Transverse colon (tissue), 4 donors: ENCODE measurements at regions not wholly inside any gene's neighbourhood (a gene's known extent, or its start where the extent isn't known, plus 50 kb on each side); places are given as distances from the start of the nearest gene placed in this dataset.
A peak's percentile ranks its signal among the peaks of the same experiment; 100 is the strongest.

ENCODE experiments used
- DNase-seq: peaks from one replicate; pipeline ENCODE4 v3.0.0-alpha.2; 2019
- H3K27ac ChIP-seq, 4 donors: fragments of 200-600 bp; sonication (generic); 2 replicates each; pipeline ENCODE4 v1.5.1; 2016 to 2018; ENCODE audit warnings: inconsistent platforms in 4 of 4
- H3K27me3 ChIP-seq: fragments of 200-600 bp; sonication (generic); 2 replicates; pipeline ENCODE4 v1.5.1; 2017; ENCODE audit warnings: inconsistent platforms
- H3K36me3 ChIP-seq, 4 donors: fragments of 200-600 bp; sonication (generic); 2 replicates each; pipeline ENCODE4 v1.5.1; 2017 to 2019; ENCODE audit warnings: inconsistent platforms in 4 of 4
- H3K4me1 ChIP-seq, 4 donors: fragments of 200-600 bp; sonication (generic); 2 replicates each; pipeline ENCODE4 v1.5.1; 2017 to 2020; ENCODE audit warnings: inconsistent platforms in 4 of 4
- H3K4me3 ChIP-seq, 4 donors: fragments of 200-600 bp; sonication (generic); 1 replicate in 1 of 4; 2 replicates in 3 of 4; pipeline versions ENCODE4 v1.5.1 to v1.6.1; 2017 to 2019; ENCODE audit warnings: inconsistent platforms in 4 of 4
- H3K9me3 ChIP-seq, 2 donors: fragments of 200-600 bp; sonication (generic); 2 replicates each; pipeline ENCODE4 v1.5.1; 2017 to 2019; ENCODE audit warnings: inconsistent platforms in 2 of 2
- EP300 ChIP-seq: sonication (generic); formaldehyde crosslinking; IDR thresholded peaks from one replicate; pipeline ENCODE4 v1.6.1; 2017; ENCODE audit warnings: antibody characterized with exemption, low read depth
- POLR2A ChIP-seq: fragments of 450-650 bp; IDR thresholded peaks from one replicate; pipeline ENCODE4 v1.6.1; 2016; ENCODE audit warnings: antibody characterized with exemption, mild to moderate bottlenecking, moderate library complexity
- POLR2AphosphoS5 ChIP-seq, 3 donors: sonication (generic); formaldehyde crosslinking; IDR thresholded peaks; one replicate each; pipeline ENCODE4 v1.6.1; 2016; ENCODE audit warnings: antibody characterized with exemption in 3 of 3
- WGBS, 2 donors: methylation state at CpG; one replicate each; pipeline ENCODE4 v1.1.5; 2018; ENCODE audit warnings: low coverage in 1 of 2; 5-methylcytosine and 5-hydroxymethylcytosine counted together
- in situ Hi-C, 4 donors: fragments of 200-750 bp; cut with MboI; loops; one replicate each; pipeline versions ENCODE4 v1.15.0 to v1.15.1; 2017; ENCODE audit warnings: low sequenced_read_pairs in 3 of 4, low pct_ligation_motif_present in 1 of 4, low pct_unique_long_range_greater_than_20kb in 1 of 4
- intact Hi-C: fragments of 100-400 bp; cut with DNase I; formaldehyde crosslinking; loops from one replicate; pipeline ENCODE4 v1.15.1; 2023; ENCODE audit warnings: low total_unique reads
- TF ChIP-seq, protein P1 (sequence below), 5 experiments: fragments of 200-600 bp in 3 of 5; fragments of 450-650 bp in 2 of 5; sonication (generic) in 3 of 5; IDR thresholded peaks; 1 replicate in 2 of 5; 2 replicates in 3 of 5; pipeline ENCODE4 v1.5.1; 2016 to 2017; ENCODE audit warnings: antibody characterized with exemption in 5 of 5, inconsistent platforms in 3 of 5, mild to moderate bottlenecking in 2 of 5, moderate library complexity in 1 of 5

DNA sequence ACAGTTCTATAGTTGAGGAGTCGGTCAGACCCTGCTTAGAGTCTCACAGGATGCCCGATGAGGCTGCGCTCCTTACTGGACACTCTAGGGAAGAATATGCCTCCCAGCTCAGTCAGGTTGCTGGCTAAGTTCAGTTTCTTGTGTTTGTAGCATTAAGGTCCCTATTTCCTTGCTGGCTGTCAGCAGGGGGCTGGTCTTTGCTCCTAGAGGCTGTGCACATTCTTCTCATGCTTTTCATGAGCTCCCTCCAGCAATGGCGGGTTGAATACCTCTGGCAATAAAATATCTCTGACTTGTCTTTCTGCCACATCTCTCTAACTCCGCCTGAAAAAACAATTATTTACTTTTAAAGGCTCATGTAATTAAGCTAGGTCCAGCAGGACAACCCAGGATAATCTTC, 79.4 kb upstream of the DNAJC10 start:
- no peaks in the 10 kb centered on the region for H3K9me3 ChIP-seq
- TF ChIP-seq POLR2A = no peak
- TF ChIP-seq EP300 = no peak
- TF ChIP-seq, protein P1, sequence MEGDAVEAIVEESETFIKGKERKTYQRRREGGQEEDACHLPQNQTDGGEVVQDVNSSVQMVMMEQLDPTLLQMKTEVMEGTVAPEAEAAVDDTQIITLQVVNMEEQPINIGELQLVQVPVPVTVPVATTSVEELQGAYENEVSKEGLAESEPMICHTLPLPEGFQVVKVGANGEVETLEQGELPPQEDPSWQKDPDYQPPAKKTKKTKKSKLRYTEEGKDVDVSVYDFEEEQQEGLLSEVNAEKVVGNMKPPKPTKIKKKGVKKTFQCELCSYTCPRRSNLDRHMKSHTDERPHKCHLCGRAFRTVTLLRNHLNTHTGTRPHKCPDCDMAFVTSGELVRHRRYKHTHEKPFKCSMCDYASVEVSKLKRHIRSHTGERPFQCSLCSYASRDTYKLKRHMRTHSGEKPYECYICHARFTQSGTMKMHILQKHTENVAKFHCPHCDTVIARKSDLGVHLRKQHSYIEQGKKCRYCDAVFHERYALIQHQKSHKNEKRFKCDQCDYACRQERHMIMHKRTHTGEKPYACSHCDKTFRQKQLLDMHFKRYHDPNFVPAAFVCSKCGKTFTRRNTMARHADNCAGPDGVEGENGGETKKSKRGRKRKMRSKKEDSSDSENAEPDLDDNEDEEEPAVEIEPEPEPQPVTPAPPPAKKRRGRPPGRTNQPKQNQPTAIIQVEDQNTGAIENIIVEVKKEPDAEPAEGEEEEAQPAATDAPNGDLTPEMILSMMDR (IDR thresholded peaks at IDR 0.05) = no peak
- TF ChIP-seq POLR2AphosphoS5 (IDR thresholded peaks at IDR 0.05) = no peak
- WGBS, 2 donors = 66 to 70% methylated on average over 4 to 5 of the region's 5 CpGs
- DNase-seq = no peak
- H3K27ac ChIP-seq = no peak overlapping the region
- no peaks in the 10 kb centered on the region for H3K27me3 ChIP-seq
- H3K4me3 ChIP-seq = no peak overlapping the region
- in situ Hi-C loops (no loop called here), intact Hi-C loops (no loop called here)
- H3K36me3 ChIP-seq = no peaks in the 10 kb centered on the region
- H3K4me1 ChIP-seq = no peaks in the 10 kb centered on the region

DNA sequence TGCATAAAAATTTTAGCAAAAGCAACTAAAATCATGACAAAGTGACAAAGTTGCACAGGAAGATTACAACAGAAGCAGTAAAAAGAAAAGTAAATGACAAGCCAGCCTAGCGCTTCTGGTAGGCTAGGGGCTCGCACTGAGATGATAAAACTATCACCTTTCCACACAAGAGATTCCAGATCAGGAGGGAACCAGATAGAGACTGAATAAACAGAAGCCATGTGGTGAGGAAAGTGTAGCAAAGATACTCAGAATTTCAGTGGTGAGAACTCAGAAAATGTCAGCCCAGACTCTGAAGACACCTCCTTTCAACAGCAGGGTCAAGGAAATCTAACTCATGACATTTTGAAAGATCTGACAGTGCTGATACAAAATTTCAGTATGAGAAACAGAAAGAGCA, 77.4 kb upstream of the DNAJC10 start:
- no peak overlapping the region for H3K4me3 ChIP-seq
- intact Hi-C loops = no loop called here
- H3K27ac ChIP-seq = no peak overlapping the region
- H3K9me3 ChIP-seq = no peaks in the 10 kb centered on the region
- 83 to 97% methylated on average over 2 of the region's 2 CpGs for WGBS, 2 donors
- no peak for DNase-seq
- H3K4me1 ChIP-seq = no peaks in the 10 kb centered on the region
- TF ChIP-seq POLR2A (no peak), EP300 (no peak), POLR2AphosphoS5 (IDR thresholded peaks at IDR 0.05) (no peak)
- TF ChIP-seq, protein P1 (IDR thresholded peaks at IDR 0.05) = no peak
- H3K27me3 ChIP-seq = no peaks in the 10 kb centered on the region
- in situ Hi-C loops = no loop called here
- no peaks in the 10 kb centered on the region for H3K36me3 ChIP-seq

DNA sequence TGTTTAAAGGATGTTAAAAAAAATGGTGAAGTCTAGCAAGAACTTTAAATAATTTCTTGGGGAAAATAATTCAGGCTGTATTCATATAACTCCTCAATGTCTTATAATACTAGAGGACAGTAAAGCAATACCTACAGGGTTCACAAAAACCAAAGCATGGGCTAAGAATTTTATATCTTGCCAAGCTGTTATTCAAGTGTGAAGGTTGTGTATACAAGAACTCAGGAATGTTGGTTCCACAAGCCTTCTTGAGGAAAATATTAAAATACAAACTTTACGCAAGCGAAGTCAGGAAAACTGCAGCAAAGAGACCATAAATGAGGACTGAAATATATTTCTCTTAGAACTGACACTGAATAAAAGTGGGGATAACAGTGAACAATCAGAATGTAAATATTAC, 76.1 kb upstream of the DNAJC10 start:
- DNase-seq = no peak
- TF ChIP-seq POLR2A = no peak
- no peak for TF ChIP-seq EP300
- TF ChIP-seq, protein P1 (IDR thresholded peaks at IDR 0.05) = no peak
- TF ChIP-seq POLR2AphosphoS5 (IDR thresholded peaks at IDR 0.05) = no peak

DNA sequence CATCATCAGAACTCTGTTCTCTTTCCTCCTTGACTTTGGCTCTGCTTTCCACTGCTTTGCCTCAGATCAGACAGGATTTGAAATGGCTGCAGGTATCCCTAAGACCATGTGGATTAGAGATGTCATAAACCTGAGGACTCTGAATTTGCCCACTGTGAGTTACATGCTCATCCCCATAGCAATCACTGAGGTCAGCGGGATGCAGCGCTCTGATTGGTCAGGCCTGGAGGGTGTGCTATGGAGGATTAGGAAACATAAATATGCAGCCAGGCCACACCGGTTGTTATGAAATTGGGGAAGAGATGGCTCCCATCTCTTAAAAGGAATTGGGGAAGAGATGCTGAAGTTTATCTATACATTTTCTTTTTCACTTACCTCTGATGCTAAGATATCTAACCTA, 73.7 kb upstream of the DNAJC10 start:
- in situ Hi-C loops = no loop called here
- no peaks in the 10 kb centered on the region for H3K4me1 ChIP-seq
- peak; percentile 41 for DNase-seq
- intact Hi-C loops = no loop called here
- no peak overlapping the region for H3K4me3 ChIP-seq
- no peaks in the 10 kb centered on the region for H3K9me3 ChIP-seq
- H3K27ac ChIP-seq = no peak overlapping the region
- H3K27me3 ChIP-seq = no peaks in the 10 kb centered on the region
- TF ChIP-seq, protein P1 (IDR thresholded peaks at IDR 0.05) = no peak
- TF ChIP-seq EP300 (no peak), POLR2AphosphoS5 (IDR thresholded peaks at IDR 0.05) (no peak), POLR2A (no peak)
- no peaks in the 10 kb centered on the region for H3K36me3 ChIP-seq
- WGBS, 2 donors = 60 to 68% methylated on average over 1 to 3 of the region's 3 CpGs

More for the DNA sequence above, 76.1 kb upstream of the DNAJC10 start:
- 84 to 91% methylated on average over 2 of the region's 2 CpGs for WGBS, 2 donors
- no peaks in the 10 kb centered on the region for H3K27me3 ChIP-seq
- intact Hi-C loops = no loop called here
- H3K9me3 ChIP-seq = no peaks in the 10 kb centered on the region
- no peak overlapping the region for H3K27ac ChIP-seq
- H3K4me3 ChIP-seq = no peak overlapping the region
- in situ Hi-C loops = no loop called here
- no peaks in the 10 kb centered on the region for H3K36me3 ChIP-seq
- no peaks in the 10 kb centered on the region for H3K4me1 ChIP-seq
